GM23338 (cell line): ENCODE measurements at regions not wholly inside any gene's neighbourhood (a gene's known extent, or its start where the extent isn't known, plus 50 kb on each side); places are given as distances from the start of the nearest gene placed in this dataset.

Experiments used
- ATAC-seq: fragments of 200-7000 bp; cut with Tn5 transposase; 3 replicates; pipeline ENCODE4 v1.9.1; 2020
- DNase-seq: peaks from one replicate; pipeline ENCODE4 v3.0.0-alpha.2; 2015; ENCODE audit warnings: low spot score
- H2AFZ ChIP-seq: fragments of 200-600 bp; sonication (generic); 2 replicates; pipeline ENCODE4 v1.8.0; 2016; ENCODE audit warnings: antibody characterized with exemption, mild to moderate bottlenecking, moderate library complexity
- H3F3A ChIP-seq: fragments of 200-600 bp; sonication (generic); replicated peaks from 2 replicates; pipeline ENCODE4 v1.8.0; 2017; ENCODE audit warnings: antibody characterized with exemption, mixed run types, low read depth
- H3K27ac ChIP-seq: fragments of 200-600 bp; sonication (generic); 2 replicates; pipeline ENCODE4 v1.6.1; 2016; ENCODE audit warnings: low read depth
- H3K27me3 ChIP-seq: fragments of 200-600 bp; sonication (generic); 2 replicates; pipeline ENCODE4 v1.8.0; 2016; ENCODE audit warnings: mild to moderate bottlenecking, mixed run types, moderate library complexity; ENCODE audit not compliant: insufficient read depth
- H3K36me3 ChIP-seq: fragments of 200-600 bp; sonication (generic); 2 replicates; pipeline ENCODE4 v1.8.0; 2016; ENCODE audit warnings: mild to moderate bottlenecking; ENCODE audit not compliant: insufficient read depth
- H3K4me1 ChIP-seq: fragments of 200-600 bp; sonication (generic); 2 replicates; pipeline ENCODE4 v1.8.0; 2016; ENCODE audit warnings: mild to moderate bottlenecking, moderate library complexity; ENCODE audit not compliant: insufficient read depth
- H3K4me2 ChIP-seq: fragments of 200-600 bp; sonication (generic); 2 replicates; pipeline ENCODE4 v1.7.1; 2017; ENCODE audit warnings: mixed run types
- H3K4me3 ChIP-seq: fragments of 200-600 bp; sonication (generic); 2 replicates; pipeline ENCODE4 v1.6.1; 2016; ENCODE audit warnings: mixed run types
- H3K79me2 ChIP-seq: fragments of 200-600 bp; sonication (generic); replicated peaks from 2 replicates; pipeline ENCODE4 v1.8.0; 2017; ENCODE audit warnings: mild to moderate bottlenecking; ENCODE audit not compliant: insufficient read depth
- H3K9me2 ChIP-seq: fragments of 200-600 bp; sonication (generic); 2 replicates; pipeline ENCODE4 v1.8.0; 2017; ENCODE audit not compliant: insufficient read depth
- H4K20me1 ChIP-seq: fragments of 200-600 bp; sonication (generic); replicated peaks from 2 replicates; pipeline ENCODE4 v1.8.0; 2017; ENCODE audit warnings: mild to moderate bottlenecking; ENCODE audit not compliant: insufficient read depth
- H3K27ac Mint-ChIP-seq: 2 replicates; pipeline ENCODE4 v1.8.0; 2020; ENCODE audit warnings: inconsistent platforms, mild to moderate bottlenecking, moderate library complexity, mixed read lengths
- H3K27me3 Mint-ChIP-seq: 3 replicates; pipeline ENCODE4 v1.8.0; 2022; ENCODE audit warnings: low read depth, mild to moderate bottlenecking, moderate library complexity, mixed read lengths, inconsistent platforms; ENCODE audit not compliant: insufficient read depth, poor library complexity
- H3K36me3 Mint-ChIP-seq: 3 replicates; pipeline ENCODE4 v1.8.0; 2021; ENCODE audit warnings: low read depth, mild to moderate bottlenecking, inconsistent platforms, moderate library complexity, mixed read lengths
- H3K4me1 Mint-ChIP-seq: 3 replicates; pipeline ENCODE4 v1.8.0; 2020; ENCODE audit warnings: mild to moderate bottlenecking, inconsistent platforms, mixed read lengths
- H3K4me3 Mint-ChIP-seq: 3 replicates; pipeline ENCODE4 v1.8.0; 2021; ENCODE audit warnings: moderate library complexity, mild to moderate bottlenecking, inconsistent platforms, mixed read lengths
- H3K9me3 Mint-ChIP-seq: 3 replicates; pipeline ENCODE4 v1.8.0; 2020; ENCODE audit warnings: moderate library complexity, mild to moderate bottlenecking, inconsistent platforms, mixed read lengths
- CREB1 ChIP-seq: fragments of 250-450 bp; sonication (Bioruptor Pico); IDR thresholded peaks from 2 replicates; pipeline ENCODE4 v1.5.0; 2020; ENCODE audit warnings: low read depth, mild to moderate bottlenecking, moderate library complexity
- CTCF ChIP-seq, 2 experiments: fragments of 200-600 bp in 1 of 2; sonication (generic) in 1 of 2; conservative IDR thresholded peaks; 2 replicates each; pipeline versions ENCODE4 v1.5.1 to v1.6.1; 2016 to 2017; ENCODE audit warnings: antibody characterized with exemption in 2 of 2, low read depth in 2 of 2, mild to moderate bottlenecking in 2 of 2, moderate library complexity in 1 of 2
- ETS1 ChIP-seq: IDR thresholded peaks from 2 replicates; pipeline ENCODE4 v1.6.1; 2016; ENCODE audit warnings: antibody characterized with exemption
- EZH2 ChIP-seq: fragments of 200-600 bp; sonication (generic); IDR thresholded peaks from one replicate; pipeline ENCODE4 v1.8.0; 2017; ENCODE audit warnings: antibody characterized with exemption, mild to moderate bottlenecking, low read depth; ENCODE audit not compliant: unreplicated experiment
- EZH2phosphoT487 ChIP-seq: fragments of 200-600 bp; sonication (generic); IDR thresholded peaks from one replicate; pipeline ENCODE4 v1.8.1; 2018; ENCODE audit warnings: antibody characterized with exemption; ENCODE audit not compliant: unreplicated experiment
- JUNB ChIP-seq: IDR thresholded peaks from one replicate; pipeline ENCODE4 v1.6.1; 2016; ENCODE audit warnings: antibody characterized with exemption; ENCODE audit not compliant: unreplicated experiment
- NANOG ChIP-seq: IDR thresholded peaks from 2 replicates; pipeline ENCODE4 v1.6.1; 2016; ENCODE audit warnings: antibody characterized with exemption, borderline replicate concordance
- POLR2AphosphoS5 ChIP-seq: IDR thresholded peaks from 2 replicates; pipeline ENCODE4 v1.6.1; 2016; ENCODE audit warnings: antibody characterized with exemption, low read depth
- REST ChIP-seq: IDR thresholded peaks from one replicate; pipeline ENCODE4 v1.6.1; 2018; ENCODE audit warnings: antibody characterized with exemption; ENCODE audit not compliant: unreplicated experiment
- STAT1 ChIP-seq: IDR thresholded peaks from one replicate; pipeline ENCODE4 v1.6.1; 2016; ENCODE audit warnings: antibody characterized with exemption; ENCODE audit not compliant: unreplicated experiment
- ZNF114 ChIP-seq: fragments of 250-450 bp; sonication (Bioruptor Pico); IDR thresholded peaks from 2 replicates; pipeline ENCODE4 v1.5.0; 2020; ENCODE audit warnings: mild to moderate bottlenecking, moderate library complexity
- ZNF331 ChIP-seq: fragments of 250-450 bp; sonication (Bioruptor Pico); IDR thresholded peaks from 2 replicates; pipeline ENCODE4 v1.5.0; 2020; ENCODE audit warnings: low read depth, mild to moderate bottlenecking, moderate library complexity
- ZNF462 ChIP-seq: fragments of 250-450 bp; sonication (Bioruptor Pico); IDR thresholded peaks from 2 replicates; pipeline ENCODE4 v1.5.0; 2020; ENCODE audit warnings: mild to moderate bottlenecking, moderate library complexity

- no peaks in the 10 kb centered on the region for H4K20me1 ChIP-seq
- no peaks in the 10 kb centered on the region for H3K9me2 ChIP-seq
- H3K4me1 Mint-ChIP-seq: peaks cover 8% of the 10 kb centered on the region
- no peaks in the 10 kb centered on the region for H3K36me3 ChIP-seq
- H2AFZ ChIP-seq: no peak overlapping the region
- no peak overlapping the region for H3K27ac ChIP-seq
- DNase-seq (no peak), ATAC-seq (no peak)
- TF ChIP-seq STAT1: no peak
- no peak for TF ChIP-seq REST
- no peak for TF ChIP-seq EZH2
- TF ChIP-seq ZNF462: no peak
- no peak for TF ChIP-seq NANOG
- no peak for TF ChIP-seq JUNB
- TF ChIP-seq ZNF114: no peak
- TF ChIP-seq ZNF331: no peak
- no peak for TF ChIP-seq CTCF (conservative IDR thresholded peaks at IDR 0.05; ENCODE audit: low read depth in 2 of 2)
- no peak for TF ChIP-seq EZH2phosphoT487
- TF ChIP-seq POLR2AphosphoS5: no peak
- TF ChIP-seq ETS1: no peak
- no peak for TF ChIP-seq CREB1
- H3K27me3 Mint-ChIP-seq: no peaks in the 10 kb centered on the region
- H3K4me3 Mint-ChIP-seq: no peak overlapping the region
- H3K4me3 ChIP-seq: no peak overlapping the region
- H3K27me3 ChIP-seq: no peaks in the 10 kb centered on the region
- H3K36me3 Mint-ChIP-seq: no peaks in the 10 kb centered on the region
- no peaks in the 10 kb centered on the region for H3K9me3 Mint-ChIP-seq
- H3K4me2 ChIP-seq: no peak overlapping the region
- peaks cover 3% of the 10 kb centered on the region; the same call in 1 of the 2 replicates for H3K4me1 ChIP-seq
- H3K27ac Mint-ChIP-seq: no peak overlapping the region
- H3F3A ChIP-seq: no peaks in the 10 kb centered on the region
- no peaks in the 10 kb centered on the region for H3K79me2 ChIP-seq
These were observed 920.9 kb downstream of the EFNA5 start for GRCh38 chr5:106749826-106750225.
